Liver (tissue), 8 donors: ENCODE measurements at regions not wholly inside any gene's neighbourhood (a gene's known extent, or its start where the extent isn't known, plus 50 kb on each side); places are given as distances from the start of the nearest gene placed in this dataset.

ENCODE experiments used
- DNase-seq: peaks from one replicate; pipeline ENCODE4 v3.0.0-alpha.2; 2017; ENCODE audit warnings: low spot score
- H3K27ac ChIP-seq, 2 donors: one replicate each; pipeline ENCODE4 v1.7.0; 2013; ENCODE audit warnings: inconsistent platforms in 2 of 2, low read length in 2 of 2, control low read depth in 1 of 2, low read depth in 1 of 2, mild to moderate bottlenecking in 1 of 2
- H3K27me3 ChIP-seq, 4 donors: one replicate each; pipeline versions ENCODE4 v1.6.1 to v1.7.0; 2013; ENCODE audit warnings: low read length in 3 of 4, inconsistent platforms in 1 of 4, mild to moderate bottlenecking in 1 of 4, moderate library complexity in 1 of 4; ENCODE audit not compliant: control insufficient read depth in 4 of 4, insufficient read depth in 4 of 4
- H3K36me3 ChIP-seq, 4 donors: one replicate each; pipeline versions ENCODE4 v1.6.1 to v1.7.0; 2013; ENCODE audit warnings: low read length in 3 of 4, mild to moderate bottlenecking in 3 of 4, low read depth in 1 of 4, moderate library complexity in 1 of 4; ENCODE audit not compliant: control insufficient read depth in 4 of 4, insufficient read depth in 3 of 4
- H3K4me1 ChIP-seq, 4 donors: one replicate each; pipeline versions ENCODE4 v1.6.1 to v1.7.0; 2013; ENCODE audit warnings: low read length in 3 of 4, mild to moderate bottlenecking in 3 of 4, moderate library complexity in 1 of 4; ENCODE audit not compliant: control insufficient read depth in 4 of 4, insufficient read depth in 4 of 4
- H3K4me3 ChIP-seq, 3 donors: one replicate each; pipeline versions ENCODE4 v1.6.1 to v1.7.0; 2013; ENCODE audit warnings: low read length in 3 of 3, control low read depth in 1 of 3, low read depth in 1 of 3, mild to moderate bottlenecking in 1 of 3
- H3K9ac ChIP-seq, 2 donors: one replicate each; pipeline ENCODE4 v1.7.0; 2013; ENCODE audit warnings: low read length in 2 of 2, mild to moderate bottlenecking in 2 of 2, moderate library complexity in 2 of 2, control low read depth in 1 of 2, low read depth in 1 of 2
- H3K9me3 ChIP-seq, 4 donors: one replicate each; pipeline versions ENCODE4 v1.6.1 to v1.7.0; 2013; ENCODE audit warnings: low read length in 3 of 4; ENCODE audit not compliant: control insufficient read depth in 4 of 4
- ATF3 ChIP-seq: IDR thresholded peaks from 2 replicates; pipeline ENCODE4 v1.6.1; 2016; ENCODE audit warnings: antibody characterized with exemption
- CTCF ChIP-seq: fragments of 150-350 bp; IDR thresholded peaks from 2 replicates; pipeline ENCODE4 v1.5.1; 2017; ENCODE audit warnings: improper control_type of control experiment, low read depth, low read length; ENCODE audit not compliant: missing input control
- EGR1 ChIP-seq, 2 donors: IDR thresholded peaks; 2 replicates each; pipeline ENCODE4 v1.6.1; 2016 to 2018; ENCODE audit warnings: antibody characterized with exemption in 2 of 2, low read depth in 2 of 2
- FOXA1 ChIP-seq: IDR thresholded peaks from 2 replicates; pipeline ENCODE4 v1.6.1; 2016; ENCODE audit warnings: antibody characterized with exemption
- FOXA2 ChIP-seq: IDR thresholded peaks from 2 replicates; pipeline ENCODE4 v1.6.1; 2016; ENCODE audit warnings: antibody characterized with exemption
- GABPA ChIP-seq, 2 donors: IDR thresholded peaks in 1 of 2; conservative IDR thresholded peaks in 1 of 2; 2 replicates each; pipeline ENCODE4 v1.6.1; 2016; ENCODE audit warnings: antibody characterized with exemption in 2 of 2, mild to moderate bottlenecking in 1 of 2, moderate library complexity in 1 of 2
- HNF4A ChIP-seq, 2 donors: conservative IDR thresholded peaks; 2 replicates each; pipeline ENCODE4 v1.6.1; 2016; ENCODE audit warnings: antibody characterized with exemption in 2 of 2, mild to moderate bottlenecking in 2 of 2
- HNF4G ChIP-seq: IDR thresholded peaks from 2 replicates; pipeline ENCODE4 v1.6.1; 2016; ENCODE audit warnings: antibody characterized with exemption
- JUND ChIP-seq, 2 donors: IDR thresholded peaks; 2 replicates each; pipeline ENCODE4 v1.6.1; 2016; ENCODE audit warnings: antibody characterized with exemption in 2 of 2
- MAX ChIP-seq: IDR thresholded peaks from 2 replicates; pipeline ENCODE4 v1.6.1; 2016; ENCODE audit warnings: antibody characterized with exemption
- NR2F2 ChIP-seq: IDR thresholded peaks from 2 replicates; pipeline ENCODE4 v1.6.1; 2016; ENCODE audit warnings: antibody characterized with exemption
- RAD21 ChIP-seq, 2 donors: IDR thresholded peaks; 2 replicates each; pipeline ENCODE4 v1.6.1; 2016; ENCODE audit warnings: antibody characterized with exemption in 2 of 2, mild to moderate bottlenecking in 2 of 2
- REST ChIP-seq: IDR thresholded peaks from 2 replicates; pipeline ENCODE4 v1.6.1; 2016; ENCODE audit warnings: antibody characterized with exemption, mild to moderate bottlenecking
- RXRA ChIP-seq, 2 donors: IDR thresholded peaks; 2 replicates each; pipeline ENCODE4 v1.6.1; 2017 to 2018; ENCODE audit warnings: antibody characterized with exemption in 2 of 2, mild to moderate bottlenecking in 1 of 2
- SP1 ChIP-seq: IDR thresholded peaks from 2 replicates; pipeline ENCODE4 v1.6.1; 2018; ENCODE audit warnings: antibody characterized with exemption, mild to moderate bottlenecking
- TAF1 ChIP-seq: conservative IDR thresholded peaks from 2 replicates; pipeline ENCODE4 v1.6.1; 2016; ENCODE audit warnings: antibody characterized with exemption, mild to moderate bottlenecking
- YY1 ChIP-seq: IDR thresholded peaks from 2 replicates; pipeline ENCODE4 v1.6.1; 2016; ENCODE audit warnings: antibody characterized with exemption, mild to moderate bottlenecking
- ZBTB33 ChIP-seq: IDR thresholded peaks from 2 replicates; pipeline ENCODE4 v1.6.1; 2016; ENCODE audit warnings: antibody characterized with exemption
- WGBS: extraction: QIAGEN DNeasy Blood & Tissue Kit; methylation state at CpG from one replicate; pipeline ENCODE4 v1.1.7; 2013; 5-methylcytosine and 5-hydroxymethylcytosine counted together
- donor health status: healthy.
- donor health status: healthy.
- donor health status: healthy.
- donor health status: healthy.
- donor health status: healthy.

- no peak overlapping the region for H3K27ac ChIP-seq
- DNase-seq = no peak
These were observed 81.1 kb upstream of the SNAP25 start for GRCh38 chr20:10137533-10137932.

GRCh38 chr20:10157549-10157948 is 61.1 kb upstream of the SNAP25 start:
- TF ChIP-seq NR2F2 = no peak
- TF ChIP-seq MAX = no peak
- no peak for TF ChIP-seq REST
- TF ChIP-seq ZBTB33 = no peak
- TF ChIP-seq SP1 = no peak
- no peak for TF ChIP-seq TAF1
- TF ChIP-seq HNF4A (conservative IDR thresholded peaks at IDR 0.05) = no peak
- TF ChIP-seq GABPA (IDR thresholded peaks at IDR 0.05 in 1 of 2, conservative IDR thresholded peaks at IDR 0.05 in 1 of 2) = no peak
- no peak for TF ChIP-seq FOXA2
- TF ChIP-seq CTCF = no peak
- TF ChIP-seq YY1 = no peak
- TF ChIP-seq FOXA1 = no peak
- no peak for TF ChIP-seq RXRA (IDR thresholded peaks at IDR 0.05)
- no peak for TF ChIP-seq RAD21 (IDR thresholded peaks at IDR 0.05)
- no peak for TF ChIP-seq JUND (IDR thresholded peaks at IDR 0.05)
- TF ChIP-seq EGR1 (IDR thresholded peaks at IDR 0.05; ENCODE audit: low read depth in 2 of 2) = no peak
- TF ChIP-seq HNF4G = no peak
- no peak for TF ChIP-seq ATF3
- H3K9me3 ChIP-seq = no peaks in the 10 kb centered on the region
- H3K27ac ChIP-seq = no peak overlapping the region
- no peak for DNase-seq
- H3K36me3 ChIP-seq = no peaks in the 10 kb centered on the region
- H3K4me1 ChIP-seq = no peaks in the 10 kb centered on the region
- no peaks in the 10 kb centered on the region for H3K27me3 ChIP-seq
- 88% methylated on average over 1 of the region's 1 CpG for WGBS
- H3K9ac ChIP-seq = no peak overlapping the region
- no peak overlapping the region for H3K4me3 ChIP-seq

More at GRCh38 chr20:10137533-10137932, 81.1 kb upstream of the SNAP25 start:
- Histone ChIP-seq H3K4me3 (no peak overlapping the region), H3K27me3 (no peaks in the 10 kb centered on the region), H3K9me3 (no peaks in the 10 kb centered on the region), H3K4me1 (no peaks in the 10 kb centered on the region), H3K9ac (no peak overlapping the region), H3K36me3 (no peaks in the 10 kb centered on the region)
- 88% methylated on average over 3 of the region's 3 CpGs for WGBS
- TF ChIP-seq NR2F2 = peak; percentile 97
- no peak for TF ChIP-seq ZBTB33
